Liver (tissue), 3 donors: ENCODE measurements at regions not wholly inside any gene's neighbourhood (a gene's known extent, or its start where the extent isn't known, plus 50 kb on each side); places are given as distances from the start of the nearest gene placed in this dataset.

Experiments
- ATF3 ChIP-seq: IDR thresholded peaks from 2 replicates; pipeline ENCODE4 v1.6.1; 2016; ENCODE audit warnings: antibody characterized with exemption
- GABPA ChIP-seq, 2 donors: IDR thresholded peaks in 1 of 2; conservative IDR thresholded peaks in 1 of 2; 2 replicates each; pipeline ENCODE4 v1.6.1; 2016; ENCODE audit warnings: antibody characterized with exemption in 2 of 2, mild to moderate bottlenecking in 1 of 2, moderate library complexity in 1 of 2
- JUND ChIP-seq, 2 donors: IDR thresholded peaks; 2 replicates each; pipeline ENCODE4 v1.6.1; 2016; ENCODE audit warnings: antibody characterized with exemption in 2 of 2
- MAX ChIP-seq: IDR thresholded peaks from 2 replicates; pipeline ENCODE4 v1.6.1; 2016; ENCODE audit warnings: antibody characterized with exemption
- RAD21 ChIP-seq, 2 donors: IDR thresholded peaks; 2 replicates each; pipeline ENCODE4 v1.6.1; 2016; ENCODE audit warnings: antibody characterized with exemption in 2 of 2, mild to moderate bottlenecking in 2 of 2
- SP1 ChIP-seq: IDR thresholded peaks from 2 replicates; pipeline ENCODE4 v1.6.1; 2018; ENCODE audit warnings: antibody characterized with exemption, mild to moderate bottlenecking
- TAF1 ChIP-seq: conservative IDR thresholded peaks from 2 replicates; pipeline ENCODE4 v1.6.1; 2016; ENCODE audit warnings: antibody characterized with exemption, mild to moderate bottlenecking
- YY1 ChIP-seq: IDR thresholded peaks from 2 replicates; pipeline ENCODE4 v1.6.1; 2016; ENCODE audit warnings: antibody characterized with exemption, mild to moderate bottlenecking
- TF ChIP-seq, protein P1 (sequence below): fragments of 150-350 bp; IDR thresholded peaks from 2 replicates; pipeline ENCODE4 v1.5.1; 2017; ENCODE audit warnings: improper control_type of control experiment, low read depth, low read length; ENCODE audit not compliant: missing input control
- TF ChIP-seq, protein P2 (sequence below): IDR thresholded peaks from 2 replicates; pipeline ENCODE4 v1.6.1; 2016; ENCODE audit warnings: antibody characterized with exemption
- donor health status: healthy.
- donor health status: healthy.

- TF ChIP-seq, protein P1, sequence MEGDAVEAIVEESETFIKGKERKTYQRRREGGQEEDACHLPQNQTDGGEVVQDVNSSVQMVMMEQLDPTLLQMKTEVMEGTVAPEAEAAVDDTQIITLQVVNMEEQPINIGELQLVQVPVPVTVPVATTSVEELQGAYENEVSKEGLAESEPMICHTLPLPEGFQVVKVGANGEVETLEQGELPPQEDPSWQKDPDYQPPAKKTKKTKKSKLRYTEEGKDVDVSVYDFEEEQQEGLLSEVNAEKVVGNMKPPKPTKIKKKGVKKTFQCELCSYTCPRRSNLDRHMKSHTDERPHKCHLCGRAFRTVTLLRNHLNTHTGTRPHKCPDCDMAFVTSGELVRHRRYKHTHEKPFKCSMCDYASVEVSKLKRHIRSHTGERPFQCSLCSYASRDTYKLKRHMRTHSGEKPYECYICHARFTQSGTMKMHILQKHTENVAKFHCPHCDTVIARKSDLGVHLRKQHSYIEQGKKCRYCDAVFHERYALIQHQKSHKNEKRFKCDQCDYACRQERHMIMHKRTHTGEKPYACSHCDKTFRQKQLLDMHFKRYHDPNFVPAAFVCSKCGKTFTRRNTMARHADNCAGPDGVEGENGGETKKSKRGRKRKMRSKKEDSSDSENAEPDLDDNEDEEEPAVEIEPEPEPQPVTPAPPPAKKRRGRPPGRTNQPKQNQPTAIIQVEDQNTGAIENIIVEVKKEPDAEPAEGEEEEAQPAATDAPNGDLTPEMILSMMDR = no peak
- TF ChIP-seq TAF1 = no peak
- no peak for TF ChIP-seq JUND (IDR thresholded peaks at IDR 0.05)
- no peak for TF ChIP-seq MAX
- no peak for TF ChIP-seq YY1
- TF ChIP-seq, protein P2, sequence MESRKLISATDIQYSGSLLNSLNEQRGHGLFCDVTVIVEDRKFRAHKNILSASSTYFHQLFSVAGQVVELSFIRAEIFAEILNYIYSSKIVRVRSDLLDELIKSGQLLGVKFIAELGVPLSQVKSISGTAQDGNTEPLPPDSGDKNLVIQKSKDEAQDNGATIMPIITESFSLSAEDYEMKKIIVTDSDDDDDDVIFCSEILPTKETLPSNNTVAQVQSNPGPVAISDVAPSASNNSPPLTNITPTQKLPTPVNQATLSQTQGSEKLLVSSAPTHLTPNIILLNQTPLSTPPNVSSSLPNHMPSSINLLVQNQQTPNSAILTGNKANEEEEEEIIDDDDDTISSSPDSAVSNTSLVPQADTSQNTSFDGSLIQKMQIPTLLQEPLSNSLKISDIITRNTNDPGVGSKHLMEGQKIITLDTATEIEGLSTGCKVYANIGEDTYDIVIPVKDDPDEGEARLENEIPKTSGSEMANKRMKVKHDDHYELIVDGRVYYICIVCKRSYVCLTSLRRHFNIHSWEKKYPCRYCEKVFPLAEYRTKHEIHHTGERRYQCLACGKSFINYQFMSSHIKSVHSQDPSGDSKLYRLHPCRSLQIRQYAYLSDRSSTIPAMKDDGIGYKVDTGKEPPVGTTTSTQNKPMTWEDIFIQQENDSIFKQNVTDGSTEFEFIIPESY = no peak
- TF ChIP-seq GABPA (IDR thresholded peaks at IDR 0.05 in 1 of 2, conservative IDR thresholded peaks at IDR 0.05 in 1 of 2) = no peak
- no peak for TF ChIP-seq RAD21 (IDR thresholded peaks at IDR 0.05)
- TF ChIP-seq ATF3 = no peak
- no peak for TF ChIP-seq SP1
Observed at GRCh38 chr12:11998944-11999315, 71.8 kb upstream of the BCL2L14 start.
